Calu3 (cell line): ENCODE measurements at regions not wholly inside any gene's neighbourhood (a gene's known extent, or its start where the extent isn't known, plus 50 kb on each side); places are given as distances from the start of the nearest gene placed in this dataset.

Experiments used
- BruUV-seq: library from RNA; stranded (reverse); fragments of 400-500 nt; replicated peaks from 2 replicates; lab custom pipeline; 2021; lab: Mats Ljungman, UMichigan
- CTCF ChIA-PET: fragments of 300-600 bp; sonication (Branson Sonifier 250); formaldehyde crosslinking; loops from one replicate; lab custom pipeline; 2022; ENCODE audit warnings: antibody characterized with exemption; lab: Charles Lee
- DNase-seq: peaks from one replicate; pipeline ENCODE4 v3.0.0; 2022
- H3K27ac Mint-ChIP-seq: one replicate; pipeline ENCODE4 v1.8.0; 2022; ENCODE audit warnings: mixed read lengths; ENCODE audit not compliant: unreplicated experiment
- H3K27me3 Mint-ChIP-seq: one replicate; pipeline ENCODE4 v1.8.0; 2022; ENCODE audit warnings: mixed read lengths; ENCODE audit not compliant: unreplicated experiment
- H3K36me3 Mint-ChIP-seq: one replicate; pipeline ENCODE4 v1.8.0; 2022; ENCODE audit warnings: mild to moderate bottlenecking, moderate library complexity, mixed read lengths; ENCODE audit not compliant: insufficient read depth, unreplicated experiment
- H3K4me1 Mint-ChIP-seq: one replicate; pipeline ENCODE4 v1.8.0; 2022; ENCODE audit warnings: mild to moderate bottlenecking, low read depth, mixed read lengths; ENCODE audit not compliant: unreplicated experiment
- H3K4me3 Mint-ChIP-seq: one replicate; pipeline ENCODE4 v1.8.0; 2022; ENCODE audit warnings: mild to moderate bottlenecking, low read depth, moderate library complexity, mixed read lengths; ENCODE audit not compliant: unreplicated experiment
- H3K9me3 Mint-ChIP-seq: one replicate; pipeline ENCODE4 v1.8.0; 2022; ENCODE audit warnings: low read depth, mixed read lengths; ENCODE audit not compliant: unreplicated experiment
- CTCF ChIP-seq: fragments of 200-600 bp; IDR thresholded peaks from one replicate; pipeline ENCODE4 v1.8.0; 2022; ENCODE audit warnings: antibody characterized with exemption; ENCODE audit not compliant: unreplicated experiment
- intact Hi-C: fragments of 100-400 bp; cut with micrococcal nuclease; formaldehyde crosslinking; loops from one replicate; pipeline ENCODE4 v1.10.0; 2022; ENCODE audit not compliant: unreplicated experiment

DNA sequence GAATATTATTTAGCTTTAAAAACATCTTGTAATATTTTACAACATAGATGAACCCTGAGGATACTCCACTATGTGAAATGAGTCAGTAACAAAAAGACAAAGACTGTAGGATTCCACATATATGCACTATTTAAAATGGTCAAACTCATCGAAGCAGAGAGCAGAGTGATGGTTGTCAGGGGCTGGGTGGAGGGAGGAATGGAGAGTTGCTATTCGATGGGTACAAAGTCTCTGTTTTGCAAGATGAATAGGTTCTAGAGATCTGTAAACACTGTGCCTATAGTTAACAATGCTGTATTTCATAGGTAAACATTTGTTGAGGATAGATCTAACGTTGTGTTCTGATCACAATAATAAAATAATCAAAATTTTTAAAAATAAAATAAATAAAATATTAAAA is 1675.9 kb upstream of the CELF4 start:
- intact Hi-C loops, result no loop called here
- BruUV-seq, result no TSS peak
- Mint-ChIP-seq H3K9me3 (no peaks in the 10 kb centered on the region), H3K27ac (no peak overlapping the region), H3K27me3 (no peaks in the 10 kb centered on the region), H3K36me3 (no peaks in the 10 kb centered on the region), H3K4me3 (no peak overlapping the region), H3K4me1 (peaks cover 18% of the 10 kb centered on the region)
- DNase-seq, result no peak
- CTCF ChIA-PET, result no interaction called here
- no peak for TF ChIP-seq CTCF

DNA sequence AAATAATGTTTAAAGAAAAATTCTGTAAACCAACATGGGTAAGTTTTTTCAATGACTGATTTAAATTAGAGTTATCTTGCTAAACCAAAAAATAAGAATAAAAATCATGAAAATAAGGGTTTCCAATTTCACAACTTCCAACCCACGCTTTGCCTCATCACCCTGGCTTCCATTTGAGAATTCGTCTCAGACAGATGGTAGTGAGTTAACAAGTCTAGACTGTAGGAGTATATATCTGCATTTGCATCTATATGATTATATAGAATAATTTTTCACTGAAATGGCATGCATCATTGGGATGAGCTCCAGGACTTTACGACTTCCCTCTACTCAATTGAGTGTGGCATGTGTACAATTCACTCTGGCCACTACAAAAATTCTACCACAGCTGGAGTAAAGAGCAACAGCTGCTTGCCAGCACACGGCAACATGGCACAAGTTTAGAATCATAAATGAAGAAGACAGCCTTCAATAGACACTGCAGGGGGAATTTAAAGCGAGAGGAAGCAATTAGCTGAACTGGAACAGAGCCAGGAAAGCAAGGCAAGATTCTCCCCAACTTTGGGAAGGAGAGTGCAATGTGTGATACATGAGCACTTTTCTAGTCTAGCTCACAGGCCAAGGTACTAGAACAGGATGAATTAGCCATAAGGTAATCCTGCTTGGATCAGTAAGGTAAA is 1673.5 kb upstream of the CELF4 start:
- Mint-ChIP-seq H3K36me3 (no peaks in the 10 kb centered on the region), H3K4me3 (no peak overlapping the region), H3K9me3 (peaks cover 4% of the 10 kb centered on the region), H3K4me1 (peaks cover 10% of the 10 kb centered on the region), H3K27me3 (no peaks in the 10 kb centered on the region), H3K27ac (no peak overlapping the region)
- no peak for TF ChIP-seq CTCF
- BruUV-seq, result no TSS peak
- no peak for DNase-seq
- CTCF ChIA-PET, result no interaction called here
- intact Hi-C loops, result no loop called here

DNA sequence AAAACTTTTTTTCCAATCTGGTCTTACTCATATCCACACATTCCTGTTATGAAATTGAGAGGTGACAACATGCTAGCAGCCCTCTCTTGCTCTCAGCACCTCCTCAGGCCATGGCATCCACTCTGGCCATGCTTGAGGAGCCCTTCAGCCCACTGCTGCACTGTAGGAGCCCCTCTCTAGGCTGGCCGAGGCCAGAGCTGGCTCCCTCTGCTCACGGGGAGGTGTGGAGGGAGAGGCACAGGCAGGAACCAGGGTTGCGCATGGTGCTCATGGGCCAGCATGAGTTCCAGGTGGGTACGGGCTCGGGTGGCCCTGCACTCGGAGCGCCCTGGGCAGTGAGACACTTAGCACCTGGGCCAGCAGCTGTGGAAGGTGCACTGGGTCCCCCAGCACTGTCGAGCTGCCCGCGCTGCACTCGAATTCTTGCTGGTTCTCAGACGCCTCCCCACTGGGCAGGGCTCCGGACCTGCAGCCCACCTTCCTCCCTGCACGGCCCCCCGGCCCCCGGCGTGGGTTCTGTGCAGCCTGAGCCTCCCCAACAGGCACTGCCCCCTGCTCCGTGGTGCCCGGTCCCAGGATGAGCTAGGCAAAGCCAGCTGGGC is 1669.6 kb upstream of the CELF4 start:
- Mint-ChIP-seq H3K9me3 (peaks cover 4% of the 10 kb centered on the region), H3K36me3 (no peaks in the 10 kb centered on the region), H3K4me1 (no peaks in the 10 kb centered on the region), H3K4me3 (no peak overlapping the region), H3K27me3 (no peaks in the 10 kb centered on the region), H3K27ac (no peak overlapping the region)
- intact Hi-C loops, result no loop called here
- BruUV-seq, result no TSS peak
- CTCF ChIA-PET, result no interaction called here
- no peak for DNase-seq
- TF ChIP-seq CTCF, result no peak

- Mint-ChIP-seq H3K9me3 (peaks cover 7% of the 10 kb centered on the region), H3K4me1 (no peaks in the 10 kb centered on the region), H3K27me3 (no peaks in the 10 kb centered on the region), H3K27ac (no peak overlapping the region), H3K4me3 (no peak overlapping the region), H3K36me3 (no peaks in the 10 kb centered on the region)
- no peak for DNase-seq
- no peak for TF ChIP-seq CTCF
- BruUV-seq, result no TSS peak
- CTCF ChIA-PET, result interaction anchor here (0.6 kb wide), 1 partner anchor 115 kb away, joined by 3 read pairs; no protein-coding TSS in a partner anchor
- intact Hi-C loops, result no loop called here
Measured at GRCh38 chr18:39232937-39233336, 1667.3 kb upstream of the CELF4 start.
